ENCODE measurements at regions not wholly inside any gene's neighbourhood (a gene's known extent, or its start where the extent isn't known, plus 50 kb on each side); places are given as distances from the start of the nearest gene placed in this dataset.

GRCh38 chr2:65532326-65532725 lies 99.9 kb upstream of the SPRED2 start:
- H3K4me2 ChIP-seq (ENCODE audit: low read depth, low read length, poor library complexity, severe bottlenecking): no peak overlapping the region
- H3K79me2 ChIP-seq (ENCODE audit: insufficient read depth, low read length): no peaks in the 10 kb centered on the region
- H3K4me3 ChIP-seq (ENCODE audit: low read length, poor library complexity, severe bottlenecking): no peak overlapping the region
- H3K9ac ChIP-seq (ENCODE audit: low read depth, low read length, poor library complexity, severe bottlenecking): no peak overlapping the region
- TF ChIP-seq CTCF (conservative IDR thresholded peaks at IDR 0.05; ENCODE audit: low read length) (no peak), EZH2phosphoT487 (IDR thresholded peaks at IDR 0.05; ENCODE audit: borderline replicate concordance) (no peak)
- H3K4me1 ChIP-seq (ENCODE audit: insufficient read depth, low read length, poor library complexity, severe bottlenecking): no peaks in the 10 kb centered on the region
- no peaks in the 10 kb centered on the region for H3K9me2 ChIP-seq (replicated peaks; ENCODE audit: low read depth, low read length)
- no peaks in the 10 kb centered on the region for H3F3A ChIP-seq (ENCODE audit: low read depth)
- H3K36me3 ChIP-seq (ENCODE audit: insufficient read depth, low read length): no peaks in the 10 kb centered on the region
- no peaks in the 10 kb centered on the region for H4K20me1 ChIP-seq (ENCODE audit: insufficient read depth, low read length, poor library complexity, severe bottlenecking)
- no peaks in the 10 kb centered on the region for H3K27me3 ChIP-seq (ENCODE audit: insufficient read depth, low read length, poor library complexity, severe bottlenecking)
- no peak overlapping the region for H2AFZ ChIP-seq (ENCODE audit: low read length)
- H3K9me3 ChIP-seq (ENCODE audit: insufficient read depth, low read depth, low read length): no peaks in the 10 kb centered on the region

- no peak overlapping the region for H2AFZ ChIP-seq (ENCODE audit: low read length)
- H3K9me3 ChIP-seq (ENCODE audit: insufficient read depth, low read depth, low read length): no peaks in the 10 kb centered on the region
- no peaks in the 10 kb centered on the region for H3K27me3 ChIP-seq (ENCODE audit: insufficient read depth, low read length, poor library complexity, severe bottlenecking)
- H3K4me2 ChIP-seq (ENCODE audit: low read depth, low read length, poor library complexity, severe bottlenecking): no peak overlapping the region
- TF ChIP-seq EZH2phosphoT487 (IDR thresholded peaks at IDR 0.05; ENCODE audit: borderline replicate concordance) (no peak), CTCF (conservative IDR thresholded peaks at IDR 0.05; ENCODE audit: low read length) (no peak)
- no peaks in the 10 kb centered on the region for H4K20me1 ChIP-seq (ENCODE audit: insufficient read depth, low read length, poor library complexity, severe bottlenecking)
- no peaks in the 10 kb centered on the region for H3K9me2 ChIP-seq (replicated peaks; ENCODE audit: low read depth, low read length)
- no peak overlapping the region for H3K4me3 ChIP-seq (ENCODE audit: low read length, poor library complexity, severe bottlenecking)
- no peaks in the 10 kb centered on the region for H3F3A ChIP-seq (ENCODE audit: low read depth)
- no peaks in the 10 kb centered on the region for H3K4me1 ChIP-seq (ENCODE audit: insufficient read depth, low read length, poor library complexity, severe bottlenecking)
- H3K79me2 ChIP-seq (ENCODE audit: insufficient read depth, low read length): no peaks in the 10 kb centered on the region
- no peak overlapping the region for H3K9ac ChIP-seq (ENCODE audit: low read depth, low read length, poor library complexity, severe bottlenecking)
- H3K36me3 ChIP-seq (ENCODE audit: insufficient read depth, low read length): no peaks in the 10 kb centered on the region
Observed at GRCh38 chr2:65530547-65531320, 98.3 kb upstream of the SPRED2 start.

GRCh38 chr2:65529419-65529818 lies 97.0 kb upstream of the SPRED2 start:
- H3F3A ChIP-seq (ENCODE audit: low read depth): no peaks in the 10 kb centered on the region
- H3K27me3 ChIP-seq (ENCODE audit: insufficient read depth, low read length, poor library complexity, severe bottlenecking): no peaks in the 10 kb centered on the region
- H3K9me3 ChIP-seq (ENCODE audit: insufficient read depth, low read depth, low read length): no peaks in the 10 kb centered on the region
- no peaks in the 10 kb centered on the region for H3K9me2 ChIP-seq (replicated peaks; ENCODE audit: low read depth, low read length)
- no peaks in the 10 kb centered on the region for H3K79me2 ChIP-seq (ENCODE audit: insufficient read depth, low read length)
- no peaks in the 10 kb centered on the region for H3K4me1 ChIP-seq (ENCODE audit: insufficient read depth, low read length, poor library complexity, severe bottlenecking)
- no peak overlapping the region for H3K4me3 ChIP-seq (ENCODE audit: low read length, poor library complexity, severe bottlenecking)
- no peak overlapping the region for H3K9ac ChIP-seq (ENCODE audit: low read depth, low read length, poor library complexity, severe bottlenecking)
- H3K4me2 ChIP-seq (ENCODE audit: low read depth, low read length, poor library complexity, severe bottlenecking): no peak overlapping the region
- no peaks in the 10 kb centered on the region for H4K20me1 ChIP-seq (ENCODE audit: insufficient read depth, low read length, poor library complexity, severe bottlenecking)
- H3K36me3 ChIP-seq (ENCODE audit: insufficient read depth, low read length): no peaks in the 10 kb centered on the region
- no peak overlapping the region for H2AFZ ChIP-seq (ENCODE audit: low read length)
- TF ChIP-seq EZH2phosphoT487 (IDR thresholded peaks at IDR 0.05; ENCODE audit: borderline replicate concordance) (no peak), CTCF (conservative IDR thresholded peaks at IDR 0.05; ENCODE audit: low read length) (no peak)

Measured in Loucy (cell line).